Chondrocyte (in vitro differentiated cells): ENCODE measurements at regions not wholly inside any gene's neighbourhood (a gene's known extent, or its start where the extent isn't known, plus 50 kb on each side); places are given as distances from the start of the nearest gene placed in this dataset.

Experiments used
- DNase-seq: peaks from one replicate; pipeline ENCODE4 v3.0.0; 2021; ENCODE audit warnings: mixed read lengths, low spot score
- H3K27ac Mint-ChIP-seq: one replicate; pipeline ENCODE4 v1.8.0; 2021; ENCODE audit warnings: mild to moderate bottlenecking, moderate library complexity, mixed read lengths; ENCODE audit not compliant: unreplicated experiment
- H3K27me3 Mint-ChIP-seq: 2 replicates; pipeline ENCODE4 v1.8.0; 2021; ENCODE audit warnings: low read depth, mixed read lengths
- H3K36me3 Mint-ChIP-seq: 2 replicates; pipeline ENCODE4 v1.8.0; 2021; ENCODE audit warnings: low read depth, mixed read lengths
- H3K4me1 Mint-ChIP-seq: 2 replicates; pipeline ENCODE4 v1.8.0; 2021; ENCODE audit warnings: low read depth, mild to moderate bottlenecking, mixed read lengths
- H3K4me3 Mint-ChIP-seq: one replicate; pipeline ENCODE4 v1.8.0; 2021; ENCODE audit warnings: mild to moderate bottlenecking, moderate library complexity, mixed read lengths; ENCODE audit not compliant: unreplicated experiment
- H3K9me3 Mint-ChIP-seq: 2 replicates; pipeline ENCODE4 v1.8.0; 2021; ENCODE audit warnings: low read depth, mixed read lengths
- CTCF ChIP-seq: fragments of 200-600 bp; sonication (generic); IDR thresholded peaks from 2 replicates; pipeline ENCODE4 v1.5.0; 2021; ENCODE audit warnings: antibody characterized with exemption, mild to moderate bottlenecking, moderate library complexity

GRCh38 chr9:88684845-88685244 is 149.9 kb downstream of the NXNL2 start:
- H3K4me1 Mint-ChIP-seq, result peaks cover 4% of the 10 kb centered on the region
- H3K9me3 Mint-ChIP-seq, result no peaks in the 10 kb centered on the region
- no peak overlapping the region for H3K4me3 Mint-ChIP-seq
- no peak overlapping the region for H3K27ac Mint-ChIP-seq
- TF ChIP-seq CTCF, result no peak
- H3K27me3 Mint-ChIP-seq, result peaks cover 2% of the 10 kb centered on the region
- no peak for DNase-seq
- H3K36me3 Mint-ChIP-seq, result no peaks in the 10 kb centered on the region

- H3K4me1 Mint-ChIP-seq, result no peaks in the 10 kb centered on the region
- no peaks in the 10 kb centered on the region for H3K9me3 Mint-ChIP-seq
- no peak for DNase-seq
- peaks cover 2% of the 10 kb centered on the region for H3K27me3 Mint-ChIP-seq
- H3K36me3 Mint-ChIP-seq, result no peaks in the 10 kb centered on the region
- H3K4me3 Mint-ChIP-seq, result no peak overlapping the region
- no peak overlapping the region for H3K27ac Mint-ChIP-seq
- TF ChIP-seq CTCF, result no peak
Measured at GRCh38 chr9:88685966-88686365, 151.0 kb downstream of the NXNL2 start.

- peaks cover 11% of the 10 kb centered on the region for H3K9me3 Mint-ChIP-seq
- H3K4me3 Mint-ChIP-seq, result no peak overlapping the region
- DNase-seq, result no peak
- no peak for TF ChIP-seq CTCF
- H3K4me1 Mint-ChIP-seq, result peaks cover 5% of the 10 kb centered on the region
- H3K27ac Mint-ChIP-seq, result no peak overlapping the region
- peaks cover 2% of the 10 kb centered on the region for H3K27me3 Mint-ChIP-seq
- H3K36me3 Mint-ChIP-seq, result peaks cover 2% of the 10 kb centered on the region
Measured at GRCh38 chr9:88689509-88690298, 154.7 kb downstream of the NXNL2 start.

GRCh38 chr9:88690628-88691027 is 155.7 kb downstream of the NXNL2 start:
- TF ChIP-seq CTCF, result no peak
- no peak for DNase-seq
- Mint-ChIP-seq H3K27me3 (peaks cover 2% of the 10 kb centered on the region), H3K9me3 (peaks cover 11% of the 10 kb centered on the region), H3K27ac (no peak overlapping the region), H3K4me1 (peaks cover 8% of the 10 kb centered on the region), H3K36me3 (peaks cover 2% of the 10 kb centered on the region), H3K4me3 (no peak overlapping the region)

- Mint-ChIP-seq H3K27me3 (peaks cover 4% of the 10 kb centered on the region), H3K4me1 (peaks cover 8% of the 10 kb centered on the region), H3K27ac (no peak overlapping the region), H3K9me3 (peaks cover 11% of the 10 kb centered on the region), H3K36me3 (peaks cover 2% of the 10 kb centered on the region), H3K4me3 (no peak overlapping the region)
- no peak for DNase-seq
- TF ChIP-seq CTCF, result no peak
Measured at GRCh38 chr9:88691091-88691490, 156.1 kb downstream of the NXNL2 start.
